Mucosa of descending colon (tissue), 3 donors: ENCODE measurements at regions not wholly inside any gene's neighbourhood (a gene's known extent, or its start where the extent isn't known, plus 50 kb on each side); places are given as distances from the start of the nearest gene placed in this dataset.
"Not testable (repeated sequence)": the region's sequence is repeated elsewhere in the genome, so short reads cannot be mapped to it uniquely, and the experiment has no call there.

Experiments
- ATAC-seq: fragments of 200-7000 bp; cut with Tn5 transposase; one replicate; pipeline ENCODE4 v1.9.1; 2020; ENCODE audit warnings: mild to moderate bottlenecking, moderate library complexity
- DNase-seq, 3 donors: peaks; one replicate each; pipeline ENCODE4 v3.0.0-alpha.2; 2020
- H3K36me3 ChIP-seq: fragments of 200-600 bp; one replicate; pipeline ENCODE4 v1.8.0; 2021; ENCODE audit warnings: low read depth, mild to moderate bottlenecking
- H3K4me1 ChIP-seq: fragments of 200-600 bp; one replicate; pipeline ENCODE4 v1.8.0; 2021; ENCODE audit warnings: low read depth, mild to moderate bottlenecking
- H3K4me3 ChIP-seq: fragments of 200-600 bp; one replicate; pipeline ENCODE4 v1.8.0; 2021; ENCODE audit warnings: mild to moderate bottlenecking
- H3K9me3 ChIP-seq: fragments of 200-600 bp; one replicate; pipeline ENCODE4 v1.8.0; 2021; ENCODE audit warnings: mild to moderate bottlenecking
- CTCF ChIP-seq: fragments of 200-600 bp; IDR thresholded peaks from one replicate; pipeline ENCODE4 v1.8.0; 2022; ENCODE audit warnings: antibody characterized with exemption, mild to moderate bottlenecking
- intact Hi-C, 2 donors: fragments of 100-400 bp; cut with DNase I in 1 of 2; cut with micrococcal nuclease in 1 of 2; formaldehyde crosslinking; loops; one replicate each; pipeline versions ENCODE4 v1.11.0 to v1.11.1; 2022; cut with DNase I, micrococcal nuclease
- donor health status: DM: no; HTN: no; CAD: no; lungs with moderate emphysema.
- donor health status: DM: no; HTN: no; CAD: no.
- donor health status: DM: no; HTN: yes; CAD: no.

- H3K9me3 ChIP-seq: no peaks in the 10 kb centered on the region
- no peaks in the 10 kb centered on the region for H3K36me3 ChIP-seq
- no peaks in the 10 kb centered on the region for H3K4me1 ChIP-seq
- no peak for DNase-seq
- no peak for TF ChIP-seq CTCF
- no peak for ATAC-seq
- no peak overlapping the region for H3K4me3 ChIP-seq
- intact Hi-C loops: no loop called here
Measured at GRCh38 chr6:159525445-159526025, 167.5 kb downstream of the SOD2 start.

- DNase-seq: no peak
- TF ChIP-seq CTCF: no peak
- H3K4me3 ChIP-seq: no peak overlapping the region
- intact Hi-C loops: no loop called here
- ATAC-seq: no peak
- no peaks in the 10 kb centered on the region for H3K4me1 ChIP-seq
- H3K36me3 ChIP-seq: no peaks in the 10 kb centered on the region
- no peaks in the 10 kb centered on the region for H3K9me3 ChIP-seq
Measured at GRCh38 chr6:159522877-159523547, 170.0 kb downstream of the SOD2 start.

- no peaks in the 10 kb centered on the region for H3K9me3 ChIP-seq
- ATAC-seq (no peak), DNase-seq (no peak)
- intact Hi-C loops: no loop called here
- H3K36me3 ChIP-seq: no peaks in the 10 kb centered on the region
- no peak for TF ChIP-seq CTCF
- H3K4me1 ChIP-seq: no peaks in the 10 kb centered on the region
- no peak overlapping the region for H3K4me3 ChIP-seq
Measured at GRCh38 chr6:159521962-159522361, 171.1 kb downstream of the SOD2 start.

GRCh38 chr6:159520002-159520401, 173.0 kb downstream of the SOD2 start:
- no peak for ATAC-seq
- TF ChIP-seq CTCF: no peak
- no peaks in the 10 kb centered on the region for H3K36me3 ChIP-seq
- no peak overlapping the region for H3K4me3 ChIP-seq
- intact Hi-C loops: no loop called here
- no peak for DNase-seq
- H3K9me3 ChIP-seq: no peaks in the 10 kb centered on the region
- no peaks in the 10 kb centered on the region for H3K4me1 ChIP-seq

- intact Hi-C loops, ATAC-seq, H3K36me3 ChIP-seq, H3K4me3 ChIP-seq, DNase-seq, H3K4me1 ChIP-seq, H3K9me3 ChIP-seq: not testable (repeated sequence)
Measured at GRCh38 chr6:159515811-159516210, 177.2 kb downstream of the SOD2 start.

GRCh38 chr6:159513914-159514313, 179.1 kb downstream of the SOD2 start:
- ATAC-seq (no peak), DNase-seq (no peak)
- no peak overlapping the region for H3K4me3 ChIP-seq
- no peaks in the 10 kb centered on the region for H3K36me3 ChIP-seq
- intact Hi-C loops: no loop called here
- H3K4me1 ChIP-seq: no peaks in the 10 kb centered on the region
- no peak for TF ChIP-seq CTCF
- no peaks in the 10 kb centered on the region for H3K9me3 ChIP-seq
